ENCODE measurements at regions not wholly inside any gene's neighbourhood (a gene's known extent, or its start where the extent isn't known, plus 50 kb on each side); places are given as distances from the start of the nearest gene placed in this dataset.

DNA sequence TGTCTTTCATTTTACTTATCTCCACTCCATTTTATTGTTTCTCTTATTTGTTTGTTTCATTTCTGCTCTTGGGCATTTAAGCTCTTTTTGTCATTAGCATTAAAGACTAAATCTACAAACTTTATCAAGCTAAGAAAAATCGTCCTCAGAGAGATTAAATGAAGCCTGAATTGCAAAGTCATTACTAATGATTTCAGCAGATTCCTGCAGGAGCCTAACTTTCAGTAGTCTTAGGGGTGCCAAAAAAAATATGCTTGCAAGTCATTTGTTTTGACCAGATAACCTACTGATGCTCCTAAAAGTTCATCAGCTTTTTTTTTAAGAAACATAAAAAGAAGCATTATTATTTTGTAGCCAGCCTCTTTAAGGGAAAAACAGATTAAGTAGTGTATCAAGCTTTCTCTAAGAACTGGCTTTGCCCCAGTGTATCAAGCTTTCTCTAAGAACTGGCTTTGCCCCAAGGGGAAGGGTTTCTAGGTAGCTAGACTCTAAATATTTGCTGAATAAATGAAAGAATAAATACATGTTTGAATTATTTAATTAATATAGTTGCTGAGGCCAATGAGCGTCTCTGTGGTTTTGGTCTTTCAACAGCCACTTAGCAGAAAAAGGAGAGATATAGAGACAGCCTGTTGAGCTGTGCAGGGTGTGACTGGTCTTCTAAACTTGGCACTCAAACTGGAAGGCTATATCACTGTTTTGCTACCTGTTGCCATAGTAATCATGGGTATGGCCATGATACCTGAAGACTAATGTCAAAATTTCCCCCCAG lies 174.2 kb downstream of the BTC start:
- intact Hi-C loops (cut with DNase I), result no loop called here
- H3K4me3 ChIP-seq, result no peak overlapping the region
- no peaks in the 10 kb centered on the region for H3K36me3 ChIP-seq
- DNase-seq, result no peak
- no peaks in the 10 kb centered on the region for H3K9me3 ChIP-seq
- no peak for TF ChIP-seq POLR2A (IDR thresholded peaks at IDR 0.05)
- TF ChIP-seq, protein P1, sequence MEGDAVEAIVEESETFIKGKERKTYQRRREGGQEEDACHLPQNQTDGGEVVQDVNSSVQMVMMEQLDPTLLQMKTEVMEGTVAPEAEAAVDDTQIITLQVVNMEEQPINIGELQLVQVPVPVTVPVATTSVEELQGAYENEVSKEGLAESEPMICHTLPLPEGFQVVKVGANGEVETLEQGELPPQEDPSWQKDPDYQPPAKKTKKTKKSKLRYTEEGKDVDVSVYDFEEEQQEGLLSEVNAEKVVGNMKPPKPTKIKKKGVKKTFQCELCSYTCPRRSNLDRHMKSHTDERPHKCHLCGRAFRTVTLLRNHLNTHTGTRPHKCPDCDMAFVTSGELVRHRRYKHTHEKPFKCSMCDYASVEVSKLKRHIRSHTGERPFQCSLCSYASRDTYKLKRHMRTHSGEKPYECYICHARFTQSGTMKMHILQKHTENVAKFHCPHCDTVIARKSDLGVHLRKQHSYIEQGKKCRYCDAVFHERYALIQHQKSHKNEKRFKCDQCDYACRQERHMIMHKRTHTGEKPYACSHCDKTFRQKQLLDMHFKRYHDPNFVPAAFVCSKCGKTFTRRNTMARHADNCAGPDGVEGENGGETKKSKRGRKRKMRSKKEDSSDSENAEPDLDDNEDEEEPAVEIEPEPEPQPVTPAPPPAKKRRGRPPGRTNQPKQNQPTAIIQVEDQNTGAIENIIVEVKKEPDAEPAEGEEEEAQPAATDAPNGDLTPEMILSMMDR (IDR thresholded peaks at IDR 0.05), result no peak
- WGBS, 2 donors, result 32% methylated on average over 2 of the region's 2 CpGs
- H3K27ac ChIP-seq, result no peak overlapping the region
- H3K27me3 ChIP-seq, result no peaks in the 10 kb centered on the region
- peaks cover 0 to 36% (median 4%) of the 10 kb centered on the region in 3 donors for H3K4me1 ChIP-seq

DNA sequence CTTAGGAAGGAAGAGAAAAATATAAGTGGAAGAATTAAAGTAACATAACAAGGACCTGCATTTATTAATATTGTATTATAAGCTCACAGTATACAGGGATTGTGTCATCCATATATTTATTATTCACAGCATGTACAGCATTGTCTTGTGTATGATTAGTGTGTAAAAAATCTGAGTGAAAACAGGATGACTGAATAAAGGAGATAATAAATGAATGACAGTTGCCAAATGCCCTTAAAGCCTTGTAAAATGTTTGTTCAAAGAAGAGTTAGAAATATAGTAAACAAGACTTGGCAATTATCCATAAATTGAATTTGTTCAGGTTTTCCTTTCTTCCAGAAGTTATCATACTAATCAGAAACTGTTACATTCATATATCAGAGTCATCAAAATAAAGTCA lies 172.7 kb downstream of the BTC start:
- Histone ChIP-seq H3K9me3 (no peaks in the 10 kb centered on the region), H3K27me3 (no peaks in the 10 kb centered on the region), H3K36me3 (no peaks in the 10 kb centered on the region), H3K27ac (no peak overlapping the region), H3K4me1 (peaks cover 0 to 45% (median 4%) of the 10 kb centered on the region in 3 donors), H3K4me3 (no peak overlapping the region)
- DNase-seq, result no peak
- intact Hi-C loops (cut with DNase I), result no loop called here
- TF ChIP-seq, protein P1 (IDR thresholded peaks at IDR 0.05), result no peak
- TF ChIP-seq POLR2A (IDR thresholded peaks at IDR 0.05), result no peak

DNA sequence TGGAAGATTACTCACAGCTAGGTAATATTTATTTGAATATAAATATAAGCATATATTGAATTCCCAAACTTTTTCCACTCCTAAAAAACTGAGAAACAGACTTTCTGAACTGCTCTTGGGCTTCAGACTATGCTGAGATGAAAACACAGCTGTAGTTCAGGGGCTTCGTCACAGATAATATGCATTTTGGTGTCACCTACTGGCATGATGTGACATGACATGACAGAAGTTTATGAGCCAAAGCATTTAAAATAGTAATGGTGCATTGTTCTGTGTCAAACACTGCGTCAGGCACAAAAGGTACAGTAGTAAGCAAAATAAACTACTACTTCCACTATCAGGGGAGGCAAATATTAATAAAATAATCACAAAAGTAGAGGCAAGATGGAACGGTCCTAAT lies 171.3 kb downstream of the BTC start:
- no peak for DNase-seq
- intact Hi-C loops (cut with DNase I), result no loop called here
- Histone ChIP-seq H3K4me1 (peaks cover 0 to 39% (median 4%) of the 10 kb centered on the region in 3 donors), H3K27me3 (no peaks in the 10 kb centered on the region), H3K36me3 (no peaks in the 10 kb centered on the region), H3K4me3 (no peak overlapping the region), H3K9me3 (no peaks in the 10 kb centered on the region), H3K27ac (no peak overlapping the region)
- no peak for TF ChIP-seq POLR2A (IDR thresholded peaks at IDR 0.05)
- TF ChIP-seq, protein P1 (IDR thresholded peaks at IDR 0.05), result peak in 5 of 6 experiments; percentile 12 to 76 (median 47)
- 35 to 37% methylated on average over 3 of the region's 3 CpGs for WGBS, 2 donors

DNA sequence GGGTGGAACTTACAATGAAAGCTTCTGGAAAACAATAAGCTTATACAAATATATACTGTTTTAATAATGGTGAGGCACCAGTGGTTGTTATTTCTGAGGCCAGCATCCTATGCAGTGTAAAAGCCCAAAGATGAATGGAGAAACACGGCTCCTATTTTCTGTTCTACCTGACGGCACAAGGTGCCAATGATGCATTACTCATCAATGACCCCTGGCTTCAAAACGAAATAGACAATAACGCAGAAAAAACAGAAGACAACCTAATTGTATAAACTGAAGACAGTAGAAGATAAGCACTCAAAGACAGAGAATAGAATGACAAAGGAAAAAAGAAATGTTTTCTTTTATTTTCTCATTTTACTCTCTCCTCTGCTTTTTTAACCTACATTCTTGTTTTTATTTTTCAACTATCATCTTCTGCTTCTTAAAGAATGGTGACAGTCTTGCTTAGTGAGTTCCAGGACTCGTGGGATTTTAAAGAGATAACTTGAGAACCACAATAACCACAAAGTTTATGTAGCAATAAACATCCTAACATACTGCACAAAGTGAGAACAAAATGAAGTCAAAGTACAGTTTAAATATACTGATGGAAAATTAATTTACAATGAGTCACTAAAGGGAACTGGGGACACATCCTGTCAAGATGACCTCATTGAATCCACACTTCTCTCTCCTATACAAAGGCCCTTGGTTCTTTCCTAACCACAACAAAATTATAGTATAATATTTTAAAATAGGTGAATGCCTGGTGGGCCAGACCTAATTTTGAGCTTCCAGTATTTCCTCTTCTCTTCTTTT lies 169.8 kb downstream of the BTC start:
- H3K27me3 ChIP-seq, result no peaks in the 10 kb centered on the region
- no peaks in the 10 kb centered on the region for H3K36me3 ChIP-seq
- intact Hi-C loops (cut with DNase I), result no loop called here
- DNase-seq, result no peak
- TF ChIP-seq, protein P1 (IDR thresholded peaks at IDR 0.05), result no peak
- TF ChIP-seq POLR2A (IDR thresholded peaks at IDR 0.05), result no peak
- peak overlapping the region in 1 of 4 donors; percentile 29 for H3K27ac ChIP-seq
- 21 to 33% methylated on average over 5 of the region's 5 CpGs for WGBS, 2 donors
- no peak overlapping the region for H3K4me3 ChIP-seq
- H3K4me1 ChIP-seq, result peaks cover 0 to 30% (median 4%) of the 10 kb centered on the region in 3 donors
- no peaks in the 10 kb centered on the region for H3K9me3 ChIP-seq

DNA sequence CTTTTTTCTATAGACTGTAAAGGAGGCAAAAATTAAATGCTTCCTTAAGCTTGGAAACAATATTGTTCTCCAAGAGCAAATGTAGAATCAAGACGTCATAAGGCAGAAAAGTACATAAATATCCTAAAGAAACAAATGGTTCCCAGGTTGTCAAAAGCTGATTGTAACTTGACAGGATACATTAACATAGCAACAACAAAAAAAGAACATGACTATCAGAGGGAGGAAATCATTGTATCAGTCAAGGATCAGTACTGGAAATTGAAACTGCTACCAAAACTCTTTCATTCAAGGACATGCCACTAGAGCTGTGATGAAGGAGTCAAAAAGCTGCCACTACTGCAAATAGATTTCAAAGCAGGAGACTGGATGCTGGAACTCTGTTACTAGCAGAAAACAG lies 168.3 kb downstream of the BTC start:
- H3K27me3 ChIP-seq, result no peaks in the 10 kb centered on the region
- H3K9me3 ChIP-seq, result no peaks in the 10 kb centered on the region
- no peak overlapping the region for H3K27ac ChIP-seq
- TF ChIP-seq, protein P1 (IDR thresholded peaks at IDR 0.05), result no peak
- no peak for TF ChIP-seq POLR2A (IDR thresholded peaks at IDR 0.05)
- no peaks in the 10 kb centered on the region for H3K36me3 ChIP-seq
- H3K4me1 ChIP-seq, result peaks cover 0 to 19% (median 4%) of the 10 kb centered on the region in 3 donors
- no peak for DNase-seq
- intact Hi-C loops (cut with DNase I), result no loop called here
- WGBS, 2 donors, result 61 to 73% methylated on average over 1 of the region's 1 CpG
- no peak overlapping the region for H3K4me3 ChIP-seq
